Ascending aorta (tissue), 2 donors: ENCODE measurements at regions not wholly inside any gene's neighbourhood (a gene's known extent, or its start where the extent isn't known, plus 50 kb on each side); places are given as distances from the start of the nearest gene placed in this dataset.

Source experiments
- DNase-seq, 2 donors: peaks; one replicate each; pipeline ENCODE4 v3.0.0-alpha.2; 2019; ENCODE audit warnings: low spot score in 2 of 2
- H3K27ac ChIP-seq, 2 donors: fragments of 200-600 bp; sonication (generic); one replicate each; pipeline ENCODE4 v1.5.1; 2016 to 2017; ENCODE audit warnings: mild to moderate bottlenecking in 1 of 2
- H3K27me3 ChIP-seq: fragments of 200-600 bp; sonication (generic); one replicate; pipeline ENCODE4 v1.5.1; 2017
- H3K36me3 ChIP-seq, 2 donors: fragments of 200-600 bp; sonication (generic); one replicate each; pipeline ENCODE4 v1.5.1; 2016
- H3K4me1 ChIP-seq, 2 donors: fragments of 200-600 bp; sonication (generic); one replicate each; pipeline ENCODE4 v1.5.1; 2016 to 2017; ENCODE audit warnings: mild to moderate bottlenecking in 1 of 2
- H3K4me3 ChIP-seq, 2 donors: fragments of 200-600 bp; sonication (generic); one replicate each; pipeline ENCODE4 v1.5.1; 2016 to 2017; ENCODE audit warnings: mild to moderate bottlenecking in 1 of 2
- H3K9me3 ChIP-seq, 2 donors: fragments of 200-600 bp; sonication (generic); one replicate each; pipeline ENCODE4 v1.5.1; 2016
- CTCF ChIP-seq, 3 experiments: fragments of 200-600 bp in 2 of 3; fragments of 450-650 bp in 1 of 3; sonication (generic) in 2 of 3; IDR thresholded peaks; one replicate each; pipeline ENCODE4 v1.5.1; 2016 to 2019; ENCODE audit warnings: antibody characterized with exemption in 3 of 3, mild to moderate bottlenecking in 1 of 3, moderate library complexity in 1 of 3
- intact Hi-C: fragments of 100-400 bp; cut with DNase I; formaldehyde crosslinking; loops from one replicate; pipeline ENCODE4 v1.15.1; 2023

DNA sequence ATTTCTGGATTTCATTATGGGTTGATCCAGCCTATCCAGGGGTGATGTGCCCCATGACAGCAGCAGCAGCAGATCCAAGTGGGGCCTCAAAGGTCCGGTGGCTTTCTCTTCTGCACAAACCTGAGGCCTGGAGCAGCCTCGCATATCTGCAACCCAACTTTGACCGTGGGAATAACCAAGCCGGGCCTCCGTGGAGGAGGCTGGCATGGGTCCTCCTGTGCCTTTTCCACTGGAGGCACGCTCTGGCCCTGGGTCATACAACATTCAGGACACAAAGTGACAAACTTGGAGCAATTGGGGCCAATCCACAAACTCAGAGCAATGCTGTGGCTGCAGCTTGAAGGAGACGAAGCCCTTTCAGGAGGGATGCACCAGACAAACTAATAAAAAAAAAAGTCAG, 330.0 kb upstream of the MKI67 start:
- no peaks in the 10 kb centered on the region for H3K27me3 ChIP-seq
- no peak overlapping the region for H3K4me3 ChIP-seq
- H3K36me3 ChIP-seq: no peaks in the 10 kb centered on the region
- no peaks in the 10 kb centered on the region for H3K9me3 ChIP-seq
- no peak overlapping the region for H3K27ac ChIP-seq
- H3K4me1 ChIP-seq: no peaks in the 10 kb centered on the region
- intact Hi-C loops: no loop called here
- peak in 1 of 2 donors; percentile 50 for DNase-seq
- TF ChIP-seq CTCF (IDR thresholded peaks at IDR 0.05): no peak

- TF ChIP-seq CTCF (IDR thresholded peaks at IDR 0.05): no peak
- no peaks in the 10 kb centered on the region for H3K9me3 ChIP-seq
- no peaks in the 10 kb centered on the region for H3K27me3 ChIP-seq
- intact Hi-C loops: no loop called here
- DNase-seq: peak in 1 of 2 donors; percentile 48
- H3K4me3 ChIP-seq: no peak overlapping the region
- H3K27ac ChIP-seq: no peak overlapping the region
- H3K4me1 ChIP-seq: no peaks in the 10 kb centered on the region
- H3K36me3 ChIP-seq: no peaks in the 10 kb centered on the region
Measured at GRCh38 chr10:128457136-128457535, 330.9 kb upstream of the MKI67 start.

- DNase-seq: no peak
- Histone ChIP-seq H3K4me1 (no peaks in the 10 kb centered on the region), H3K4me3 (no peak overlapping the region), H3K27me3 (no peaks in the 10 kb centered on the region), H3K9me3 (no peaks in the 10 kb centered on the region), H3K27ac (no peak overlapping the region), H3K36me3 (no peaks in the 10 kb centered on the region)
- no peak for TF ChIP-seq CTCF (IDR thresholded peaks at IDR 0.05)
- intact Hi-C loops: no loop called here
Measured at GRCh38 chr10:128461991-128462390, 335.8 kb upstream of the MKI67 start.

GRCh38 chr10:128462844-128463243, 336.6 kb upstream of the MKI67 start:
- intact Hi-C loops: no loop called here
- no peaks in the 10 kb centered on the region for H3K4me1 ChIP-seq
- no peak overlapping the region for H3K4me3 ChIP-seq
- no peak overlapping the region for H3K27ac ChIP-seq
- no peaks in the 10 kb centered on the region for H3K9me3 ChIP-seq
- no peaks in the 10 kb centered on the region for H3K36me3 ChIP-seq
- H3K27me3 ChIP-seq: no peaks in the 10 kb centered on the region
- TF ChIP-seq CTCF (IDR thresholded peaks at IDR 0.05): no peak
- no peak for DNase-seq

- intact Hi-C loops: no loop called here
- no peaks in the 10 kb centered on the region for H3K27me3 ChIP-seq
- no peaks in the 10 kb centered on the region for H3K36me3 ChIP-seq
- no peak overlapping the region for H3K4me3 ChIP-seq
- no peak for TF ChIP-seq CTCF (IDR thresholded peaks at IDR 0.05)
- peak in 1 of 2 donors; percentile 80 for DNase-seq
- no peak overlapping the region for H3K27ac ChIP-seq
- no peaks in the 10 kb centered on the region for H3K9me3 ChIP-seq
- H3K4me1 ChIP-seq: no peaks in the 10 kb centered on the region
Measured at GRCh38 chr10:128463991-128464760, 338.0 kb upstream of the MKI67 start.
